IPS DF 19.7 (cell line): ENCODE measurements at regions not wholly inside any gene's neighbourhood (a gene's known extent, or its start where the extent isn't known, plus 50 kb on each side); places are given as distances from the start of the nearest gene placed in this dataset.

Experiments
- DNase-seq: peaks from one replicate; pipeline ENCODE4 v3.0.0-alpha.2; 2013; ENCODE audit warnings: low read depth, low spot score

- no peak for DNase-seq
Measured at GRCh38 chr13:24008679-24009078, 111.4 kb upstream of the C1QTNF9B start.

DNA sequence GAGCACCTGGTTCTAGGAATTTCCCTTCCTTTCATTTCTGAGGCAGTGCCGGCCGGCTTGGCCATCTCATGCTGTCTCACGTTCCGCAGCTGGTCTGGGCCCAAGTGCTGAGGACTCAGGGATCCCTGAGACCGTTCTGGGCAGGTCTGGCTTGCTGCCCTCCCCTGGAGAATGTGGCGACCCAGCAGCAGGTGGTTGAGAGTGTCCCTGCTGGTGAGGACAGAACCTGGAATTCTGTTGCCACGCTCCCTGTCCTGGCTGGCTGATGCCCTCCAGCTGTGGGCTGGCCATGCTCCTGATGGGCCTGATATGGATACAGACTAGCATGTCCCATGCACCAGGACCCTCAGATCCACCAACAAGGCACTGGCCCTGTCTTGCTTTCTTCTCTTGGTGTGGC is 114.0 kb upstream of the C1QTNF9B start:
- DNase-seq: no peak

GRCh38 chr13:24012648-24013047 is 115.3 kb upstream of the C1QTNF9B start:
- DNase-seq: no peak

GRCh38 chr13:24013189-24013588 is 115.9 kb upstream of the C1QTNF9B start:
- DNase-seq: no peak

- DNase-seq: no peak
Measured at GRCh38 chr13:24016046-24016445, 118.7 kb upstream of the C1QTNF9B start.

DNA sequence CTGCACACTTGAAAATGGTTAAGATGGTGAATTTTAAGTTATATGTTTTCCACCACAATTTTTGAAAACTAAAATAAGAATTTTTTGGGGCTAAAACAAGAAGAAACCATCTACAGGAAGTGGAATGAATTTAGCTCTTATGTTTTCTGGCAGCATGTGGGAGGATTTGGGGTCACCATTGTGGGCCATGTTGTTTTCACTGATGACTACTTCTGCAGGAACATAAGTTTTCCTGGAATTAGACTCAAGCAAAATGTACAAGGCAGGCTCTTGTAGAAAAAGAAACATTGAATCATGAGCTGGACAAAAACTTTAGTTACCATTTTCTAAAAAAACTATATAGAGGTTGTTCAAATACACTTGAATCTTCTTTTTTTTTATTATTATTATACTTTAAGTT is 125.3 kb upstream of the C1QTNF9B start:
- no peak for DNase-seq

- DNase-seq: no peak
Measured at GRCh38 chr13:24023073-24023472, 125.8 kb upstream of the C1QTNF9B start.

DNA sequence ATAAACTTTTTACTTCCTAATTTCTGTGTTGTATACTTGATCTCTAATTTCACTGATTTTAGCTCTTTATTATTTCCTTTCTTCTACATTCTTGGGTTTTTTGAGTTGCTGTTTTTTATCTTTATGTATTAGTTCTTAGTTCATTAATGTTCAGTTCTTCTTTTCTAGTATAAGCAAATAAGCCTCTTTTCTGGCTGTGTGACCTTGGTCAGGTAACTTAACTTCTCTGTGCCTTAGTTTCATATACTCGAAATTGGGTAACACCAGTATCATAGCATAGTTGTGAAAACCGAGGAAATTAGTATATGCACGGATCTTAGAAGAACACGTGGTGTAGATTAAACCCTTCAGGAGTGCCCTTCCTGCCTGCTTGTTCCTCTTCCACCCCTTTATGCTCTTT is 130.2 kb upstream of the C1QTNF9B start:
- DNase-seq: no peak

GRCh38 chr13:24032252-24032651 is 128.3 kb upstream of the SPATA13 start:
- no peak for DNase-seq

GRCh38 chr13:24032674-24033073 is 127.8 kb upstream of the SPATA13 start:
- DNase-seq: no peak

GRCh38 chr13:24033527-24034302 is 126.8 kb upstream of the SPATA13 start:
- DNase-seq: no peak

- no peak for DNase-seq
Measured at GRCh38 chr13:24035411-24035810, 125.1 kb upstream of the SPATA13 start.

DNA sequence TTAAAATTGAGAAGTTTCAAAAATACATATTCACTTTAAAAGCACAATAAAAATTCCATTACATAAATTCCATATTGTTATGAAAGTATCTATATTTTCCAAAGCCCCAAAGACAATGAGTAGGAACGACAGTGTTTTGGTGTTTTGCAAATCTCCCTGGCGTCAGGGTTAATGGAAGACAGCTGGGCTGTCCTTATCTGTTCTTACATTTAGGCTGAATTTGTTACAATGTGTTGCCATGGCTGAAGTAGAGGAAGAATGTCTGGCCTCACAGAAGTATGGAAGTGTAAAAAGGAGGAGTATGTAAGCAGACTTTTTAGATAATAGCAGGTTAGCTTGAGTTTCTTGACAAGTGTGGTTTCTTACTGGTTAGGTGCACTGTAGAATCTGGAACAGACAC is 124.4 kb upstream of the SPATA13 start:
- DNase-seq: no peak

DNA sequence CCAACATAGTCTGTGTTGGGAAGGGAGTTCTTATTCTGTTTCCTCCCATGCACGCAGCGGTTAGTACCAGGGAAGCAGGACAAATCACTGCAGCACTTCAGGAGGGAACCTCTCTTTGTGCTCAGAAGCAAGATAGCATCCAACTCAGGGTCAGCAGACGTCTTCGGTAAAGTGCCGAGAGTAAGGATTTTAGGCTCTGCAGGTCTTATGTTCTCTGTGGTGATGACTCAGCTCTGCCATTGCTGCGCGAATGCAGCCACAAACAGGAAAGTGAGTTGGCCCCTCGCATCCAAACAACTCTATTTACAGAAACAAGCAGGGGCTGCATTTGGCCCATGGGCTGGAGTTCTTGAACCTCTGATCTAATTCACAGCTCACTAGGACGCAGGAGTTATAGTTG is 122.1 kb upstream of the SPATA13 start:
- no peak for DNase-seq

DNA sequence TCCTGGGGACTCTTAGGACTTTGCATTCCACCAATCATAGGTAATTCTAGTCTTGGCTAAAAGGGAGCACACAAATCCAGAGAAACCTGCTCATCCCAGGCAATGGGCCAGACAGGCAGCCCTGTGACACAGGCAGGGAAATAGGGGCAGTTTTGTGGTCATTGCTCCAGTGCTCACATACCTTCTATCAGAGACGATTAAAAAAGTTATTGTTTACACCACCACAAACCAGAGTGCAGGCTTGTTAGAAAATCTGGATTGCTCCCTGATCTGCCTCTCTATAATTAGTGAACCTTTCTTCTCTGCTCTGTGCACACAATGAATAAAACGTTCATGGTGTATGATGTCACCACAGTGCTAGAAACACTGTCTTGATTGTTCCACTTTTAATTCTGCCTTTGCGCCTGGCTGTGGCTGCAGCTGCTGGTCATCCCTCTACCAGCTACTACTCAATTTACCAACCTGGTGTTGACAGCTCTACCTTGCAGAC is 121.6 kb upstream of the SPATA13 start:
- no peak for DNase-seq

DNA sequence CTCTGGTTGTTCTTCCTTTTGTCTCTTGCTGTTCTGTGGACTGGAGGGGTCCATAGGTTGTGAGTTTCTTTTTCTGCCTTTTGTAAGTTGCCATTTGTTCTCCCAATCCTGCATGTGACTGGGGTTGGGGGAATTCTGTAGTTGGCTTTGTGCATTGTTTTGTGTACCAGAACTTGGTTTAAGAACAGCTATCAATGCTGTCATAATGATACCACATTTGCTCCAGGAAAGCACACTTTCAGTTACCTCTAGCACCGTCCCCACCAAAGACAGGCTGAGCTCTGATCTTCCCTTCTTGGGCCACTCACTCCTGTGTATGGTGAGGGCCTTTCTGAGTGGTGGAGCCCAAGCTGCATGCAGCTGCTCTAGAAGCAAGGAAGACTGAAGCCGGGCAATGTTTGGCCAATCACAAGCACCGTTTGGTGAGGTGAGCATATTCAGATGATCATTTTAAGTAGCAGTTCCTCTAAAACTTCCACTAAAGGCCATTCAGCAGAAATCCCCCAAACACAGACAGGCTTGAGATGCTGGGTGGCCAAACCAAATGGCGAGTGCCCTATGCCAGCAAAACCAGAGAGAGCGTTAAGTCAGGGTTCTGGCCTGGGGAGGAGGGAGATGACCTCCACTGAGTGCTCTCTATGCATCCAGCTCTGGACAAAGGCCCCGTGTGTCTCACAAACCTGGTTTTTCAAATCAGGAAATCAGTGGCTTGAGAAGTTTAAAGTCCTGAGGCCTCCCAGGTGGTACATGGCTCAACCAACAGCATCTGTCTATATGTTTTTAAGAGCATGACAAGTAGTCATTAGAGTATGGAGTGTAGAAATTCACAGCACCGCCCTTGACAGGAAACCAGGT is 120.7 kb upstream of the SPATA13 start:
- DNase-seq: no peak

- DNase-seq: no peak
Measured at GRCh38 chr13:24040835-24041234, 119.7 kb upstream of the SPATA13 start.

DNA sequence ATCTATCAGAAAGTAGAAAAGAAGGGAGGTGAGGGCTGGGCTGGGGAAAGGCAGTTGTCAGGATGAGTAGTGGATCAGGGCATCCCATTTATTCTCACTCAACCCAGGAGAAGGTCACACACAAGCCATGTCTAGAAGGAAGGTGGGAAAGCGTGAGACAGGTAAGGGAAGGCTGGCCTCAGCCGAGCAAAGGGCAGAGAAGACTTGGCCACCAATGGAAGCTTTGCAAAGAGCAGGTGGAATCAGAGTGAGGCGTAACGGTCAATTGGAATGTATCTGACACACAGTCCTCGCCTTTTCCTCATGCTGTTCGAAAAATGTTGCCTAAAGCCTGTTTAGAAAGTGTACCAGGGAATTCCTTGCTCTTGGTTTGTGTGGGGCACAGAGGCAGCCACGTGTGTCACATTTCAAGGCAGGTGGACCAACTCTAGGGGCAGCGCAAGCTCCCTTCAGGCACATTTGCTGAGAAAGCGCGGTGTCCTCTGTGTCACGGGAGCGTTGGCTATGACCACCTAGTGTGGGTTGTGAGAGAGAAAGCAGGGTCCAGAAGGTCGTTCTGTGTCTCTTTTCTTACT is 118.8 kb upstream of the SPATA13 start:
- DNase-seq: no peak

DNA sequence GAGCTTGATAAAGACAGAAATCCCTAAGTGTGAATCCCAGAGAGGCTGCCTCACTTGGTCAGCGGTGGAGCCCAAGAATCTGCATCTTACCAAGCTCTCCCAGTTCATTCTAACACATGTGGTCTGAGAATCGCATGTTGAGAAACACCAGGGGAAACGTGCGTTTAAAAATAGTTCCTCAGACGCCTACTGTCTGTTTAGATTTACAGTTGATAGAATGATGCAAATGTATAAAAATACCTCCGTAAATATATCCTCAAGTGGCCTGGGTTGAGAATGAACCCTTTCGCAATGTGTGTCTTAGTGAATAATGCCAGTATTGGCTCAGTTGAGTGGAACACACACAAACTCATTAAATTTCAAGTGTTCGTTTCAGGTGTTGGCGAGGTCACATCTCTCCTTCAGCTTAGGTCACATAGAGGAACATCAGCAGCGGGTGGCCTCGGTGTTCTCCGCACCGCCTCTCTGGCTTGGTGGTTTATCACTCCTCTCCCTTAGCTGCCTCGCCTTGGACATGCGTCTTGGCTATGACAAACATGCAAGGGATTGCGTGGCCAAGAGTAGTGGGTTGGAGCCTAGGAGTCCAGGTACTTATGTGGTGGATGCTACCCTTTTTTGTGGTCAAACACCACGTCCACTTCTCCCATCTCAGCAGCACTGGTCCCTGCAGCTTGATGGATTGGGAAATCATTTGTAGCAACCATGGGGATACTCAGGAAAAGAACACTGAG is 117.6 kb upstream of the SPATA13 start:
- DNase-seq: no peak

DNA sequence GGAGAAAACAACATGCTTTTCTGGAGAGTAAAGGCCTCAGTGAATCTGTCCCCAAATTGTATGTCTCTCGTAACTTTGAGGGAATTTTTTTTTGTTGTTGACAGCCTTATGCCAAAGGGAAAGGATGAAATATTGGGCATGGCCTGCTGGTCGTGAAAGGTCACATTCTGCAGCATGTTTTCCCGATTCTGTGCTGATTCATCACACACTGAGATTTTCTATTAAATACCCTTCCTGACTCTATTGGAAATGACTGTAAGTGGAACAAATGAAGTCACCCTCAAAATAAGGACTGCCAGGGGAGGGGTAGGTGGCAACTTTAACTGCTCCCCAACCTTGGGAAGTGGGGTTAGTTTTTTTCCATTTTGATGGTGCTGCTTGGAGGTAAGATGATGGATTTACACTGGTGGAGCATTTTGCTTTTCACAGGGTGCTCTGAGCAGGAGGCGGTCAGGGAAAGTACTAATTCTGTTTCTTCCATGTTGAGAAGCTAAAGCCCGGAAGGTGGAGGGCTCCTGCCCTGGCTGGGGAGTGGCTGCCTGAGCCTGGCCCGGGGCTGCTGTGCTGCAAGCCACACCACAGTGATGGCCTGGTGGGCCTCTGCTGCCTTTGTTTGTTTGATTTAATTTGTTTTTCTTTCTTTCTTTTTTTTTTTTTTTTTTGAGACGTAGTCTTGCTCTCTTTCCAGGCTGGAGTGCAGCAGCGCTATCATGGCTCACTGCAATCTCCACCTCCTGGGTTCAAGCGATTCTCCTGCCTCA is 116.8 kb upstream of the SPATA13 start:
- no peak for DNase-seq

GRCh38 chr13:24045597-24045996 is 114.9 kb upstream of the SPATA13 start:
- no peak for DNase-seq
